H9 (cell line): ENCODE measurements at regions not wholly inside any gene's neighbourhood (a gene's known extent, or its start where the extent isn't known, plus 50 kb on each side); places are given as distances from the start of the nearest gene placed in this dataset.

Source experiments
- DNase-seq: peaks from one replicate; pipeline ENCODE4 v3.0.0-alpha.2; 2017
- H2AFZ ChIP-seq: one replicate; pipeline ENCODE4 v1.6.1; 2013; ENCODE audit warnings: mild to moderate bottlenecking, low read length, control low read depth, moderate library complexity
- H2AK5ac ChIP-seq: 2 replicates; pipeline ENCODE4 v1.6.1; 2013; ENCODE audit warnings: low read length, control low read depth, mixed read lengths; ENCODE audit not compliant: insufficient read length
- H2BK120ac ChIP-seq: one replicate; pipeline ENCODE4 v1.6.1; 2013; ENCODE audit warnings: low read depth, mild to moderate bottlenecking, low read length, control low read depth, inconsistent platforms; ENCODE audit not compliant: poor library complexity, severe bottlenecking
- H2BK12ac ChIP-seq: 2 replicates; pipeline ENCODE4 v1.6.1; 2013; ENCODE audit warnings: low read length, control low read depth, mixed read lengths, low read depth; ENCODE audit not compliant: insufficient read length
- H2BK15ac ChIP-seq: 2 replicates; pipeline ENCODE4 v1.6.1; 2013; ENCODE audit warnings: low read depth, low read length, control low read depth
- H2BK20ac ChIP-seq: one replicate; pipeline ENCODE4 v1.6.1; 2013; ENCODE audit warnings: low read depth, mild to moderate bottlenecking, low read length, control low read depth, inconsistent platforms; ENCODE audit not compliant: poor library complexity, severe bottlenecking
- H2BK5ac ChIP-seq: 2 replicates; pipeline ENCODE4 v1.6.1; 2013; ENCODE audit warnings: low read length, control low read depth, mixed read lengths; ENCODE audit not compliant: insufficient read length
- H3K14ac ChIP-seq: 2 replicates; pipeline ENCODE4 v1.6.1; 2013; ENCODE audit warnings: low read length, control low read depth; ENCODE audit not compliant: insufficient read depth
- H3K18ac ChIP-seq: 2 replicates; pipeline ENCODE4 v1.6.1; 2013; ENCODE audit warnings: low read depth, mild to moderate bottlenecking, mixed read lengths, low read length, control low read depth; ENCODE audit not compliant: insufficient read length
- H3K23ac ChIP-seq: 2 replicates; pipeline ENCODE4 v1.6.1; 2013; ENCODE audit warnings: low read length, control low read depth, mixed read lengths, low read depth; ENCODE audit not compliant: insufficient read length
- H3K23me2 ChIP-seq: 2 replicates; pipeline ENCODE4 v1.6.1; 2013; ENCODE audit warnings: low read depth, mild to moderate bottlenecking, mixed read lengths, low read length, control low read depth; ENCODE audit not compliant: insufficient read length, poor library complexity, severe bottlenecking
- H3K27ac ChIP-seq: 2 replicates; pipeline ENCODE4 v1.5.1; 2013; ENCODE audit warnings: low read length, control low read depth, mixed read lengths, low read depth; ENCODE audit not compliant: insufficient read length
- H3K27me3 ChIP-seq: 2 replicates; pipeline ENCODE4 v1.6.1; 2013; ENCODE audit warnings: low read length, control low read depth, inconsistent platforms; ENCODE audit not compliant: insufficient read depth
- H3K4ac ChIP-seq: 2 replicates; pipeline ENCODE4 v1.6.1; 2013; ENCODE audit warnings: low read depth, mild to moderate bottlenecking, control low read depth, inconsistent platforms, low read length, moderate library complexity
- H3K4me1 ChIP-seq: 2 replicates; pipeline ENCODE4 v1.6.1; 2013; ENCODE audit warnings: low read length, control low read depth, inconsistent platforms; ENCODE audit not compliant: insufficient read depth
- H3K4me2 ChIP-seq: 2 replicates; pipeline ENCODE4 v1.6.1; 2013; ENCODE audit warnings: low read length, control low read depth, mixed read lengths; ENCODE audit not compliant: insufficient read length, insufficient read depth
- H3K56ac ChIP-seq: 2 replicates; pipeline ENCODE4 v1.6.1; 2013; ENCODE audit warnings: low read depth, mild to moderate bottlenecking, mixed read lengths, low read length, control low read depth; ENCODE audit not compliant: insufficient read length
- H3K79me1 ChIP-seq: 2 replicates; pipeline ENCODE4 v1.6.1; 2013; ENCODE audit warnings: low read depth, mild to moderate bottlenecking, moderate library complexity, low read length, control low read depth, inconsistent platforms; ENCODE audit not compliant: insufficient read depth, poor library complexity, severe bottlenecking
- H3K79me2 ChIP-seq: 2 replicates; pipeline ENCODE4 v1.6.1; 2013; ENCODE audit warnings: low read length, control low read depth, inconsistent platforms; ENCODE audit not compliant: insufficient read depth
- H3K9ac ChIP-seq: 2 replicates; pipeline ENCODE4 v1.6.1; 2013; ENCODE audit warnings: low read length, control low read depth, mixed read lengths; ENCODE audit not compliant: insufficient read length; ENCODE audit errors: extremely low read depth
- H3K9me3 ChIP-seq: one replicate; pipeline ENCODE4 v1.6.1; 2013; ENCODE audit warnings: low read depth, low read length, inconsistent platforms; ENCODE audit not compliant: control insufficient read depth
- H3T11ph ChIP-seq: one replicate; pipeline ENCODE4 v1.6.1; 2013; ENCODE audit warnings: mild to moderate bottlenecking, low read length, control low read depth, inconsistent platforms
- H4K20me1 ChIP-seq: one replicate; pipeline ENCODE4 v1.6.1; 2013; ENCODE audit not compliant: control insufficient read depth, insufficient read length, insufficient read depth
- H4K5ac ChIP-seq: 2 replicates; pipeline ENCODE4 v1.6.1; 2013; ENCODE audit warnings: low read depth, mild to moderate bottlenecking, mixed read lengths, low read length, control low read depth; ENCODE audit not compliant: insufficient read length
- H4K8ac ChIP-seq: replicated peaks from 2 replicates; pipeline ENCODE4 v1.6.1; 2013; ENCODE audit warnings: low read length, control low read depth, mixed read lengths, low read depth; ENCODE audit not compliant: insufficient read length
- H4K91ac ChIP-seq: 2 replicates; pipeline ENCODE4 v1.6.1; 2013; ENCODE audit warnings: low read depth, mild to moderate bottlenecking, moderate library complexity, mixed read lengths, low read length, control low read depth; ENCODE audit not compliant: insufficient read length
- H3K27ac Mint-ChIP-seq, 3 experiments: 2 replicates in 2 of 3; 3 replicates in 1 of 3; pipeline ENCODE4 v1.8.0; 2020 to 2021; ENCODE audit warnings: mixed read lengths in 3 of 3, mild to moderate bottlenecking in 1 of 3, moderate library complexity in 1 of 3
- H3K27me3 Mint-ChIP-seq: 2 replicates; pipeline ENCODE4 v1.8.0; 2021; ENCODE audit warnings: low read depth, mild to moderate bottlenecking, moderate library complexity, mixed read lengths
- H3K36me3 Mint-ChIP-seq, 3 experiments: 2 replicates in 2 of 3; 3 replicates in 1 of 3; pipeline ENCODE4 v1.8.0; 2020 to 2021; ENCODE audit warnings: low read depth in 3 of 3, mixed read lengths in 3 of 3; ENCODE audit not compliant: insufficient read depth in 1 of 3
- H3K4me1 Mint-ChIP-seq, 2 experiments: 2 replicates each; pipeline ENCODE4 v1.8.0; 2020; ENCODE audit warnings: mixed read lengths in 2 of 2
- H3K4me3 Mint-ChIP-seq, 2 experiments: 2 replicates in 1 of 2; 3 replicates in 1 of 2; pipeline ENCODE4 v1.8.0; 2020 to 2021; ENCODE audit warnings: mild to moderate bottlenecking in 2 of 2, mixed read lengths in 2 of 2, moderate library complexity in 1 of 2
- H3K9me3 Mint-ChIP-seq, 2 experiments: 2 replicates in 1 of 2; 3 replicates in 1 of 2; pipeline ENCODE4 v1.8.0; 2020; ENCODE audit warnings: mild to moderate bottlenecking in 2 of 2, mixed read lengths in 2 of 2, moderate library complexity in 1 of 2
- WGBS: extraction: QIAGEN DNeasy Blood & Tissue Kit; methylation state at CpG from one replicate; pipeline ENCODE4 v1.1.7; 2013; ENCODE audit warnings: missing lambda C conversion rate, low lambda C conversion rate, mixed read lengths; ENCODE audit not compliant: insufficient read length; ENCODE audit errors: extremely low coverage; 5-methylcytosine and 5-hydroxymethylcytosine counted together
- TF ChIP-seq, protein P1 (sequence below): fragments of 200-600 bp; sonication (generic); conservative IDR thresholded peaks from 3 replicates; pipeline ENCODE4 v1.8.0; 2021; ENCODE audit warnings: antibody characterized with exemption, mild to moderate bottlenecking

DNA sequence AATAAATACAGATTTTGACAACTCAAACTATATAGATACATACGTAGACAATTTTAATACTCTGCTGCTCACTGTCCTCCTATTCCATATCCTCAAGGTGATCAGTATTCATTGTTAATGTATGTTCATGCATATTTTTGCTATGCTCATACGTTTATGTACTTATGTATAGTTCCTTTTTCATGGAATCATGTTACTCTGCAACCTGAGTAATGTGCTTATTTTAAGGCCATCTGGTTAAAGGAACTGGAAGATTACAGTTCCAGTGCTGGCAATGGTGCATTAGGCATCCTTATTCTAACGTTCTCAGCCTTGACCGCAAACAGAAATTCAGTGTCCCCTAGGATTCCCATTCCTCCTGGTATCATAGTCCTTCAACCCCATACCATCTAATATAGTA lies 385.0 kb upstream of the TNP1 start:
- Mint-ChIP-seq H3K27me3 (peaks cover 18% of the 10 kb centered on the region), H3K4me1 (no peaks in the 10 kb centered on the region), H3K27ac (no peak overlapping the region), H3K36me3 (no peaks in the 10 kb centered on the region), H3K4me3 (no peak overlapping the region), H3K9me3 (no peaks in the 10 kb centered on the region)
- no peak overlapping the region for H3K9ac ChIP-seq
- H3K9me3 ChIP-seq, result no peaks in the 10 kb centered on the region
- H2BK12ac ChIP-seq, result no peak overlapping the region
- no peak overlapping the region for H2BK20ac ChIP-seq
- H3K23me2 ChIP-seq, result no peaks in the 10 kb centered on the region
- no peak overlapping the region for H3T11ph ChIP-seq
- no peak overlapping the region for H2AFZ ChIP-seq
- H3K4me1 ChIP-seq, result no peaks in the 10 kb centered on the region
- no peak overlapping the region for H3K14ac ChIP-seq
- H3K18ac ChIP-seq, result no peak overlapping the region
- H4K20me1 ChIP-seq, result no peaks in the 10 kb centered on the region
- H2BK5ac ChIP-seq, result no peak overlapping the region
- no peak overlapping the region for H4K8ac ChIP-seq
- H3K79me2 ChIP-seq, result no peaks in the 10 kb centered on the region
- H3K79me1 ChIP-seq, result no peaks in the 10 kb centered on the region
- H3K4me2 ChIP-seq, result no peak overlapping the region
- H4K5ac ChIP-seq, result no peak overlapping the region
- H2AK5ac ChIP-seq, result no peak overlapping the region
- no CpG with 5 or more reads among the region's 4 CpGs for WGBS
- no peak overlapping the region for H3K56ac ChIP-seq
- H2BK120ac ChIP-seq, result no peak overlapping the region
- no peak overlapping the region for H2BK15ac ChIP-seq
- DNase-seq, result no peak
- no peak overlapping the region for H3K27ac ChIP-seq
- TF ChIP-seq, protein P1, sequence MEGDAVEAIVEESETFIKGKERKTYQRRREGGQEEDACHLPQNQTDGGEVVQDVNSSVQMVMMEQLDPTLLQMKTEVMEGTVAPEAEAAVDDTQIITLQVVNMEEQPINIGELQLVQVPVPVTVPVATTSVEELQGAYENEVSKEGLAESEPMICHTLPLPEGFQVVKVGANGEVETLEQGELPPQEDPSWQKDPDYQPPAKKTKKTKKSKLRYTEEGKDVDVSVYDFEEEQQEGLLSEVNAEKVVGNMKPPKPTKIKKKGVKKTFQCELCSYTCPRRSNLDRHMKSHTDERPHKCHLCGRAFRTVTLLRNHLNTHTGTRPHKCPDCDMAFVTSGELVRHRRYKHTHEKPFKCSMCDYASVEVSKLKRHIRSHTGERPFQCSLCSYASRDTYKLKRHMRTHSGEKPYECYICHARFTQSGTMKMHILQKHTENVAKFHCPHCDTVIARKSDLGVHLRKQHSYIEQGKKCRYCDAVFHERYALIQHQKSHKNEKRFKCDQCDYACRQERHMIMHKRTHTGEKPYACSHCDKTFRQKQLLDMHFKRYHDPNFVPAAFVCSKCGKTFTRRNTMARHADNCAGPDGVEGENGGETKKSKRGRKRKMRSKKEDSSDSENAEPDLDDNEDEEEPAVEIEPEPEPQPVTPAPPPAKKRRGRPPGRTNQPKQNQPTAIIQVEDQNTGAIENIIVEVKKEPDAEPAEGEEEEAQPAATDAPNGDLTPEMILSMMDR, result no peak
- H4K91ac ChIP-seq, result no peak overlapping the region
- no peak overlapping the region for H3K4ac ChIP-seq
- no peaks in the 10 kb centered on the region for H3K27me3 ChIP-seq
- H3K23ac ChIP-seq, result no peak overlapping the region
